Suprapubic skin (tissue), 4 donors: ENCODE measurements at regions not wholly inside any gene's neighbourhood (a gene's known extent, or its start where the extent isn't known, plus 50 kb on each side); places are given as distances from the start of the nearest gene placed in this dataset.

Experiments used
- DNase-seq, 2 donors: peaks; one replicate each; pipeline ENCODE4 v3.0.0-alpha.2; 2019; ENCODE audit warnings: low spot score in 2 of 2
- H3K27ac ChIP-seq: fragments of 200-600 bp; sonication (generic); one replicate; pipeline ENCODE4 v1.5.1; 2019
- H3K27me3 ChIP-seq: fragments of 200-600 bp; sonication (generic); one replicate; pipeline ENCODE4 v1.5.1; 2019
- H3K36me3 ChIP-seq: fragments of 200-600 bp; sonication (generic); one replicate; pipeline ENCODE4 v1.5.1; 2019
- H3K4me1 ChIP-seq: fragments of 200-600 bp; sonication (generic); one replicate; pipeline ENCODE4 v1.5.1; 2019
- H3K4me3 ChIP-seq: fragments of 200-600 bp; sonication (generic); one replicate; pipeline ENCODE4 v1.5.1; 2019; ENCODE audit warnings: mild to moderate bottlenecking
- H3K9me3 ChIP-seq: fragments of 200-600 bp; sonication (generic); one replicate; pipeline ENCODE4 v1.5.1; 2019
- EP300 ChIP-seq: sonication (generic); formaldehyde crosslinking; IDR thresholded peaks from one replicate; pipeline ENCODE4 v1.6.1; 2017; ENCODE audit warnings: antibody characterized with exemption
- POLR2A ChIP-seq, 2 donors: fragments of 450-650 bp; IDR thresholded peaks; one replicate each; pipeline ENCODE4 v1.6.1; 2017; ENCODE audit warnings: antibody characterized with exemption in 2 of 2, mild to moderate bottlenecking in 2 of 2, moderate library complexity in 2 of 2
- POLR2AphosphoS5 ChIP-seq, 3 donors: sonication (generic); formaldehyde crosslinking; IDR thresholded peaks; one replicate each; pipeline ENCODE4 v1.6.1; 2017; ENCODE audit warnings: antibody characterized with exemption in 3 of 3
- WGBS: methylation state at CpG from one replicate; pipeline ENCODE4 v1.1.5; 2018; 5-methylcytosine and 5-hydroxymethylcytosine counted together
- TF ChIP-seq, protein P1 (sequence below), 2 donors: fragments of 200-600 bp in 1 of 2; fragments of 450-650 bp in 1 of 2; sonication (generic) in 1 of 2; IDR thresholded peaks; one replicate each; pipeline ENCODE4 v1.5.1; 2016 to 2019; ENCODE audit warnings: antibody characterized with exemption in 2 of 2, mild to moderate bottlenecking in 1 of 2, moderate library complexity in 1 of 2

GRCh38 chr20:47940101-47940813, 155.0 kb upstream of the SULF2 start:
- peaks cover 11% of the 10 kb centered on the region for H3K27me3 ChIP-seq
- H3K9me3 ChIP-seq: no peaks in the 10 kb centered on the region
- no peak for TF ChIP-seq EP300
- no peak for TF ChIP-seq POLR2AphosphoS5 (IDR thresholded peaks at IDR 0.05)
- no peak for TF ChIP-seq POLR2A (IDR thresholded peaks at IDR 0.05)
- TF ChIP-seq, protein P1, sequence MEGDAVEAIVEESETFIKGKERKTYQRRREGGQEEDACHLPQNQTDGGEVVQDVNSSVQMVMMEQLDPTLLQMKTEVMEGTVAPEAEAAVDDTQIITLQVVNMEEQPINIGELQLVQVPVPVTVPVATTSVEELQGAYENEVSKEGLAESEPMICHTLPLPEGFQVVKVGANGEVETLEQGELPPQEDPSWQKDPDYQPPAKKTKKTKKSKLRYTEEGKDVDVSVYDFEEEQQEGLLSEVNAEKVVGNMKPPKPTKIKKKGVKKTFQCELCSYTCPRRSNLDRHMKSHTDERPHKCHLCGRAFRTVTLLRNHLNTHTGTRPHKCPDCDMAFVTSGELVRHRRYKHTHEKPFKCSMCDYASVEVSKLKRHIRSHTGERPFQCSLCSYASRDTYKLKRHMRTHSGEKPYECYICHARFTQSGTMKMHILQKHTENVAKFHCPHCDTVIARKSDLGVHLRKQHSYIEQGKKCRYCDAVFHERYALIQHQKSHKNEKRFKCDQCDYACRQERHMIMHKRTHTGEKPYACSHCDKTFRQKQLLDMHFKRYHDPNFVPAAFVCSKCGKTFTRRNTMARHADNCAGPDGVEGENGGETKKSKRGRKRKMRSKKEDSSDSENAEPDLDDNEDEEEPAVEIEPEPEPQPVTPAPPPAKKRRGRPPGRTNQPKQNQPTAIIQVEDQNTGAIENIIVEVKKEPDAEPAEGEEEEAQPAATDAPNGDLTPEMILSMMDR (IDR thresholded peaks at IDR 0.05): no peak
- H3K36me3 ChIP-seq: no peaks in the 10 kb centered on the region
- no peak for DNase-seq
- no peaks in the 10 kb centered on the region for H3K4me1 ChIP-seq
- no peak overlapping the region for H3K4me3 ChIP-seq
- 87% methylated on average over 8 of the region's 8 CpGs for WGBS
- no peak overlapping the region for H3K27ac ChIP-seq

GRCh38 chr20:47936612-47937011, 151.3 kb upstream of the SULF2 start:
- no peaks in the 10 kb centered on the region for H3K4me1 ChIP-seq
- H3K36me3 ChIP-seq: no peaks in the 10 kb centered on the region
- H3K27me3 ChIP-seq: peaks cover 25% of the 10 kb centered on the region
- no peak for DNase-seq
- no peak overlapping the region for H3K27ac ChIP-seq
- TF ChIP-seq, protein P1 (IDR thresholded peaks at IDR 0.05): no peak
- TF ChIP-seq POLR2AphosphoS5 (IDR thresholded peaks at IDR 0.05) (no peak), POLR2A (IDR thresholded peaks at IDR 0.05) (no peak), EP300 (no peak)
- H3K4me3 ChIP-seq: no peak overlapping the region
- WGBS: 64% methylated on average over 6 of the region's 6 CpGs
- no peaks in the 10 kb centered on the region for H3K9me3 ChIP-seq

- DNase-seq: no peak
- no peaks in the 10 kb centered on the region for H3K9me3 ChIP-seq
- TF ChIP-seq POLR2AphosphoS5 (IDR thresholded peaks at IDR 0.05): no peak
- TF ChIP-seq, protein P1 (IDR thresholded peaks at IDR 0.05): no peak
- TF ChIP-seq EP300: no peak
- TF ChIP-seq POLR2A (IDR thresholded peaks at IDR 0.05): no peak
Observed at GRCh38 chr20:47934761-47935160, 149.5 kb upstream of the SULF2 start.

DNA sequence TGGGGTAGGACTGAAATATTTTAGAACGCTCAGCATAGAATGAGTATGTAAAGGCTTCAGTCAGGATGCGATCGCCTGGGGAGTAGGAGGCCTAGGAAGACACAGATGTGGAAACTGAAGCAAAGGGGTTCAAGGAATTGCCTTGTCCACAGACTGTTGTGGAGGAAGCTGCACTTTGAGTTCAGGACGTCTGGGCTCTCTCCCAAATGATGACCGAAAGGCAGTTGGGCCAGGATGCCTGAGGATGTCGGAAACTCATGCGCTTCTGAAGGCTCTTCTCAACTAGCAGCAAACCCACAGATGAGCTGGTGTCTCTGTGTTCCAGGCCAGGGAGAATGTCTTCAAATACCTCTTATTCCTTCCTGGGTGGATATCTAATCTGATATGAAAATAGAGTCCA, 146.2 kb upstream of the SULF2 start:
- H3K27ac ChIP-seq: no peak overlapping the region
- DNase-seq: no peak
- peaks cover 28% of the 10 kb centered on the region for H3K4me1 ChIP-seq
- H3K27me3 ChIP-seq: peaks cover 16% of the 10 kb centered on the region
- no peak overlapping the region for H3K4me3 ChIP-seq
- H3K9me3 ChIP-seq: no peaks in the 10 kb centered on the region
- WGBS: 98% methylated on average over 7 of the region's 7 CpGs
- no peaks in the 10 kb centered on the region for H3K36me3 ChIP-seq
- TF ChIP-seq POLR2AphosphoS5 (IDR thresholded peaks at IDR 0.05) (no peak), POLR2A (IDR thresholded peaks at IDR 0.05) (no peak), EP300 (no peak)
- TF ChIP-seq, protein P1 (IDR thresholded peaks at IDR 0.05): no peak

More at GRCh38 chr20:47934761-47935160, 149.5 kb upstream of the SULF2 start:
- Histone ChIP-seq H3K36me3 (no peaks in the 10 kb centered on the region), H3K27ac (no peak overlapping the region), H3K4me1 (peaks cover 4% of the 10 kb centered on the region), H3K27me3 (peaks cover 24% of the 10 kb centered on the region), H3K4me3 (no peak overlapping the region)
- 73% methylated on average over 5 of the region's 5 CpGs for WGBS

- Histone ChIP-seq H3K27me3 (peaks cover 14% of the 10 kb centered on the region), H3K4me1 (peaks cover 28% of the 10 kb centered on the region), H3K36me3 (no peaks in the 10 kb centered on the region), H3K27ac (no peak overlapping the region), H3K9me3 (no peaks in the 10 kb centered on the region), H3K4me3 (no peak overlapping the region)
- TF ChIP-seq POLR2AphosphoS5 (IDR thresholded peaks at IDR 0.05) (no peak), POLR2A (IDR thresholded peaks at IDR 0.05) (no peak)
- no peak for DNase-seq
- WGBS: 92% methylated on average over 2 of the region's 2 CpGs
Observed at GRCh38 chr20:47931002-47931401, 145.7 kb upstream of the SULF2 start.
